CD8-positive, alpha-beta memory T cell (primary cell): ENCODE measurements at regions not wholly inside any gene's neighbourhood (a gene's known extent, or its start where the extent isn't known, plus 50 kb on each side); places are given as distances from the start of the nearest gene placed in this dataset.

Experiments used
- CTCF ChIA-PET: fragments of 350-600 bp; sonication (Branson Sonifier 250); formaldehyde crosslinking; loops from one replicate; lab custom pipeline; 2021; ENCODE audit warnings: antibody characterized with exemption; lab: Charles Lee
- POLR2A ChIA-PET: fragments of 350-600 bp; sonication (Branson Sonifier 250); formaldehyde crosslinking; loops from one replicate; lab custom pipeline; 2021; ENCODE audit warnings: antibody characterized with exemption; lab: Charles Lee
- DNase-seq, 5 donors: peaks; one replicate each; pipeline versions ENCODE4 v3.0.0 to v3.0.0-alpha.2; 2020 to 2022; ENCODE audit warnings: mixed read lengths in 1 of 5
- H3K27ac ChIP-seq: one replicate; pipeline ENCODE4 v1.7.0; 2013; ENCODE audit warnings: low read depth, mild to moderate bottlenecking, low read length, moderate library complexity
- H3K27me3 ChIP-seq: 2 replicates; pipeline ENCODE4 v1.7.0; 2013; ENCODE audit warnings: low read length, mild to moderate bottlenecking; ENCODE audit not compliant: insufficient read depth, poor library complexity, severe bottlenecking
- H3K36me3 ChIP-seq: 2 replicates; pipeline ENCODE4 v1.7.0; 2013; ENCODE audit warnings: mild to moderate bottlenecking, low read length, moderate library complexity; ENCODE audit not compliant: insufficient read depth
- H3K4me1 ChIP-seq: 2 replicates; pipeline ENCODE4 v1.7.0; 2013; ENCODE audit warnings: mild to moderate bottlenecking, low read length, moderate library complexity; ENCODE audit not compliant: insufficient read depth
- H3K4me3 ChIP-seq: 2 replicates; pipeline ENCODE4 v1.7.0; 2013; ENCODE audit warnings: mild to moderate bottlenecking, low read length
- H3K9me3 ChIP-seq: 2 replicates; pipeline ENCODE4 v1.7.0; 2013; ENCODE audit warnings: mild to moderate bottlenecking, low read length
- H3K27ac Mint-ChIP-seq, 8 donors: one replicate each; pipeline ENCODE4 v1.8.0; 2020 to 2021; ENCODE audit warnings: mixed read lengths in 8 of 8, mild to moderate bottlenecking in 6 of 8, inconsistent platforms in 3 of 8, moderate library complexity in 3 of 8
- H3K27me3 Mint-ChIP-seq, 2 donors: one replicate each; pipeline ENCODE4 v1.8.0; 2020 to 2021; ENCODE audit warnings: mixed read lengths in 2 of 2, mild to moderate bottlenecking in 1 of 2, moderate library complexity in 1 of 2
- H3K36me3 Mint-ChIP-seq, 3 donors: one replicate each; pipeline ENCODE4 v1.8.0; 2020 to 2021; ENCODE audit warnings: mixed read lengths in 3 of 3, inconsistent platforms in 1 of 3, mild to moderate bottlenecking in 1 of 3
- H3K4me1 Mint-ChIP-seq, 3 donors: one replicate each; pipeline ENCODE4 v1.8.0; 2020 to 2021; ENCODE audit warnings: mixed read lengths in 3 of 3, inconsistent platforms in 1 of 3, mild to moderate bottlenecking in 1 of 3
- H3K4me3 Mint-ChIP-seq, 7 donors: one replicate each; pipeline ENCODE4 v1.8.0; 2020 to 2021; ENCODE audit warnings: mixed read lengths in 7 of 7, mild to moderate bottlenecking in 6 of 7, moderate library complexity in 4 of 7, inconsistent platforms in 2 of 7
- H3K9me3 Mint-ChIP-seq, 5 donors: one replicate each; pipeline ENCODE4 v1.8.0; 2020 to 2022; ENCODE audit warnings: mixed read lengths in 5 of 5, mild to moderate bottlenecking in 3 of 5, moderate library complexity in 2 of 5, inconsistent platforms in 1 of 5

- Histone ChIP-seq H3K4me1 (no peaks in the 10 kb centered on the region), H3K27me3 (no peaks in the 10 kb centered on the region), H3K4me3 (no peak overlapping the region), H3K36me3 (no peaks in the 10 kb centered on the region), H3K27ac (no peak overlapping the region), H3K9me3 (no peaks in the 10 kb centered on the region)
- no peaks in the 10 kb centered on the region for H3K4me1 Mint-ChIP-seq
- ChIA-PET CTCF (no interaction called here), POLR2A (no interaction called here)
- H3K4me3 Mint-ChIP-seq, result no peak overlapping the region
- no peak for DNase-seq
- H3K27me3 Mint-ChIP-seq, result no peaks in the 10 kb centered on the region
- H3K9me3 Mint-ChIP-seq, result peaks cover 0 to 8% (median 2%) of the 10 kb centered on the region in 5 donors
- no peaks in the 10 kb centered on the region for H3K36me3 Mint-ChIP-seq
- no peak overlapping the region for H3K27ac Mint-ChIP-seq
Observed at GRCh38 chr4:35639929-35640328, 604.4 kb downstream of the ARAP2 start.

GRCh38 chr4:35643661-35644060 lies 600.7 kb downstream of the ARAP2 start:
- CTCF ChIA-PET, result no interaction called here
- H3K27me3 Mint-ChIP-seq, result no peaks in the 10 kb centered on the region
- POLR2A ChIA-PET, result no interaction called here
- no peak overlapping the region for H3K27ac Mint-ChIP-seq
- Histone ChIP-seq H3K4me3 (no peak overlapping the region), H3K36me3 (no peaks in the 10 kb centered on the region), H3K4me1 (no peaks in the 10 kb centered on the region), H3K9me3 (no peaks in the 10 kb centered on the region), H3K27ac (no peak overlapping the region), H3K27me3 (no peaks in the 10 kb centered on the region)
- no peak overlapping the region for H3K4me3 Mint-ChIP-seq
- peaks cover 0 to 1% (median 0%) of the 10 kb centered on the region in 3 donors for H3K36me3 Mint-ChIP-seq
- DNase-seq, result no peak
- H3K9me3 Mint-ChIP-seq, result no peaks in the 10 kb centered on the region
- H3K4me1 Mint-ChIP-seq, result no peaks in the 10 kb centered on the region

GRCh38 chr4:35644591-35644990 lies 599.7 kb downstream of the ARAP2 start:
- ChIA-PET CTCF (no interaction called here), POLR2A (no interaction called here)
- H3K27me3 ChIP-seq, result no peaks in the 10 kb centered on the region
- no peaks in the 10 kb centered on the region for H3K4me1 ChIP-seq
- no peak overlapping the region for H3K27ac ChIP-seq
- Mint-ChIP-seq H3K36me3 (peaks cover 0 to 1% (median 0%) of the 10 kb centered on the region in 3 donors), H3K27ac (no peak overlapping the region), H3K4me3 (no peak overlapping the region), H3K4me1 (no peaks in the 10 kb centered on the region), H3K27me3 (no peaks in the 10 kb centered on the region), H3K9me3 (no peaks in the 10 kb centered on the region)
- no peak overlapping the region for H3K4me3 ChIP-seq
- no peaks in the 10 kb centered on the region for H3K9me3 ChIP-seq
- DNase-seq, result no peak
- no peaks in the 10 kb centered on the region for H3K36me3 ChIP-seq

DNA sequence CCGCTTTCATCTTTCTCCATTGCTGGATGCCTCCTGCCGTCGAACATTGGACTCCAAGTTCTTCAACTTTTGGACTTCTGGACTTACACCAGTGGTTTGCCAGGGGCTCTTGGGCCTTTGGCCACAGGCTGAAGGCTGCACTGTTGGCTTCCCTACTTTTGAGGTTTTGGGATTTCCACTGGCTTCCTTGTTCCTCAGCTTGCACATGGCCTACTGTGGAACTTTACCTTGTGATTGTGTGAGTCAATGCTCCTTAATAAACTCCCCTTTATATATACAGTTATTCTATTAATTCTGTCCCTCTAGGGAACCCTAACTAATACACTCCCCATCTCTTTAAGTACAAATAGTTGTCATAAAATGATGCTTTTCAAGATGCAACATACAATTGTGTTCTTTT lies 595.3 kb downstream of the ARAP2 start:
- no peaks in the 10 kb centered on the region for H3K27me3 Mint-ChIP-seq
- Histone ChIP-seq H3K9me3 (no peaks in the 10 kb centered on the region), H3K4me3 (no peak overlapping the region), H3K36me3 (no peaks in the 10 kb centered on the region), H3K27me3 (no peaks in the 10 kb centered on the region), H3K27ac (no peak overlapping the region), H3K4me1 (no peaks in the 10 kb centered on the region)
- H3K36me3 Mint-ChIP-seq, result peaks cover 0 to 1% (median 0%) of the 10 kb centered on the region in 3 donors
- no peaks in the 10 kb centered on the region for H3K9me3 Mint-ChIP-seq
- no peak overlapping the region for H3K27ac Mint-ChIP-seq
- DNase-seq, result no peak
- POLR2A ChIA-PET, result no interaction called here
- H3K4me3 Mint-ChIP-seq, result no peak overlapping the region
- CTCF ChIA-PET, result no interaction called here
- no peaks in the 10 kb centered on the region for H3K4me1 Mint-ChIP-seq

DNA sequence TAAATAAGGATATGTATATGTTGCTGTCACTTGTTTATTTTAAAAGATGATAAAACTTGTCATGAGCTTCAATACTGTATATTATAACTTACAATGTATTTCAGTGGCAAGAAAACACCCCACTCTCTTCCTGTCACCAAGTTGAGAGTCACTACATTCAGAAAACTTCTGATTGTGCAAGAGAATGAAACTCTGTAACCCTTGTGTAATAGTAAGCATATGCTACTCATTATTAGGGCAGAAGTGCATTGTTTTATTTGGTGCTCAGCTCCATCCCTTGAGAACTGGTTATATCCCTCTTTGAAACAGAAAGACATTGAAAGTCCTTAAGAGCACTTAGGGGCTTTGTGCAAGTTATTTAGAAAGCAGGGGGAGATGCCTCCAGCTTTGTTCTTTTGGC lies 594.5 kb downstream of the ARAP2 start:
- POLR2A ChIA-PET, result no interaction called here

DNA sequence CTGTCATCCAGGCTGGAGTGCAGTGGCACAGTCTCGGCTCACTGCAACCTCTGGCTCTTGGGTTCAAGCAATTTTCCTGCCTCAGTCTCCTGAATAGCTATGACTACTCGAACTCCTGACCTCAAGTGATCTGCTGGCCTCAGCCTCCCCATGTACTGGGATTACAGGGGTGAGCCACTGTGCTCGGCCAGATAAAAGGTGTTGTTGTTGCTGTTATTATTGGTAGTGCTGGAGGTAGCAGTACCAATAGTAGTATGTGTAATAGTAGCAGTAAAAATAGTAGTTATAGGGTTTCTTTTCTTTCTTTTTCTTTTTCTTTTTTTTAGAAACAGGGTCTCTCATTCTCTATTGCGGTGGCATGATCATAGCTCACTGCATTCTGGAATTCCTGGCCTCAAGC lies 592.1 kb downstream of the ARAP2 start:
- no peaks in the 10 kb centered on the region for H3K27me3 ChIP-seq
- no peaks in the 10 kb centered on the region for H3K36me3 ChIP-seq
- H3K27ac ChIP-seq, result no peak overlapping the region
- H3K4me3 ChIP-seq, result no peak overlapping the region
- H3K36me3 Mint-ChIP-seq, result no peaks in the 10 kb centered on the region
- no peak overlapping the region for H3K27ac Mint-ChIP-seq
- no peaks in the 10 kb centered on the region for H3K9me3 ChIP-seq
- no peaks in the 10 kb centered on the region for H3K27me3 Mint-ChIP-seq
- no peaks in the 10 kb centered on the region for H3K4me1 Mint-ChIP-seq
- H3K4me1 ChIP-seq, result no peaks in the 10 kb centered on the region
- no peak overlapping the region for H3K4me3 Mint-ChIP-seq
- ChIA-PET POLR2A (no interaction called here), CTCF (no interaction called here)
- peaks cover 0 to 2% (median 0%) of the 10 kb centered on the region in 5 donors for H3K9me3 Mint-ChIP-seq
- DNase-seq, result no peak

More for the DNA sequence above, 594.5 kb downstream of the ARAP2 start:
- no peaks in the 10 kb centered on the region for H3K9me3 Mint-ChIP-seq
- no peak for DNase-seq
- Histone ChIP-seq H3K4me1 (no peaks in the 10 kb centered on the region), H3K4me3 (no peak overlapping the region), H3K27ac (no peak overlapping the region), H3K9me3 (no peaks in the 10 kb centered on the region), H3K27me3 (no peaks in the 10 kb centered on the region), H3K36me3 (no peaks in the 10 kb centered on the region)
- H3K27ac Mint-ChIP-seq, result no peak overlapping the region
- peaks cover 0 to 1% (median 0%) of the 10 kb centered on the region in 3 donors for H3K36me3 Mint-ChIP-seq
- CTCF ChIA-PET, result no interaction called here
- H3K27me3 Mint-ChIP-seq, result no peaks in the 10 kb centered on the region
- no peaks in the 10 kb centered on the region for H3K4me1 Mint-ChIP-seq
- no peak overlapping the region for H3K4me3 Mint-ChIP-seq

GRCh38 chr4:35653451-35653850 lies 590.9 kb downstream of the ARAP2 start:
- no peaks in the 10 kb centered on the region for H3K36me3 ChIP-seq
- no peaks in the 10 kb centered on the region for H3K4me1 Mint-ChIP-seq
- H3K4me1 ChIP-seq, result no peaks in the 10 kb centered on the region
- no peak overlapping the region for H3K27ac ChIP-seq
- H3K27ac Mint-ChIP-seq, result no peak overlapping the region
- no peaks in the 10 kb centered on the region for H3K36me3 Mint-ChIP-seq
- DNase-seq, result no peak
- no peak overlapping the region for H3K4me3 ChIP-seq
- peaks cover 0 to 2% (median 0%) of the 10 kb centered on the region in 5 donors for H3K9me3 Mint-ChIP-seq
- ChIA-PET POLR2A (no interaction called here), CTCF (no interaction called here)
- no peak overlapping the region for H3K4me3 Mint-ChIP-seq
- no peaks in the 10 kb centered on the region for H3K9me3 ChIP-seq
- no peaks in the 10 kb centered on the region for H3K27me3 ChIP-seq
- no peaks in the 10 kb centered on the region for H3K27me3 Mint-ChIP-seq

DNA sequence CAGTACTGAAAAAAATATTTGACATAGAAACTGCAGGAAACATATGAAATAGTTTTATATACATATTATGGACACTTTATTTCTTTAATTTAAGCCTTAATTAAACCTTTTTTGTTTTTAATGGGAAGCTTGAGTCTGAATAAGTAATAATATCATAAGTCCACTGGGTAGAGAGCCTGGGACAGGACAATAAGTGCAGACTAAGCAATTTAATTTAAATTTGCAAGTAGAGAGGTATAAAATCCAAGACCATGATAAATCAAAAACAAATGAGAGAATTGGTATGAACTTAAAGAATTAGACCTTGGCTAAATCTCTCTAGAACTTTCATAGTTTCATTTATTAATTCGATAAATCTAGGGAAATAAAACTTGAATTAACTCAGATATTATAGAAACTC lies 571.2 kb downstream of the ARAP2 start:
- no peak overlapping the region for H3K27ac ChIP-seq
- POLR2A ChIA-PET, result no interaction called here
- CTCF ChIA-PET, result no interaction called here
- no peaks in the 10 kb centered on the region for H3K9me3 ChIP-seq
- H3K36me3 ChIP-seq, result no peaks in the 10 kb centered on the region
- H3K27ac Mint-ChIP-seq, result no peak overlapping the region
- no peaks in the 10 kb centered on the region for H3K27me3 ChIP-seq
- H3K4me3 Mint-ChIP-seq, result no peak overlapping the region
- H3K4me3 ChIP-seq, result no peak overlapping the region
- H3K9me3 Mint-ChIP-seq, result peaks cover 0 to 2% (median 0%) of the 10 kb centered on the region in 5 donors
- no peaks in the 10 kb centered on the region for H3K4me1 Mint-ChIP-seq
- H3K27me3 Mint-ChIP-seq, result no peaks in the 10 kb centered on the region
- H3K36me3 Mint-ChIP-seq, result no peaks in the 10 kb centered on the region
- H3K4me1 ChIP-seq, result no peaks in the 10 kb centered on the region
- DNase-seq, result no peak

- ChIA-PET CTCF (interaction anchor here (1.0 kb wide), 1 partner anchor 9 kb away, joined by 3 read pairs; no protein-coding TSS in a partner anchor), POLR2A (no interaction called here)
- H3K27ac Mint-ChIP-seq, result no peak overlapping the region
Observed at GRCh38 chr4:35684755-35685154, 559.6 kb downstream of the ARAP2 start.

More at GRCh38 chr4:35684755-35685154, 559.6 kb downstream of the ARAP2 start:
- Histone ChIP-seq H3K27me3 (no peaks in the 10 kb centered on the region), H3K27ac (no peak overlapping the region), H3K4me3 (no peak overlapping the region), H3K9me3 (no peaks in the 10 kb centered on the region), H3K4me1 (no peaks in the 10 kb centered on the region), H3K36me3 (no peaks in the 10 kb centered on the region)
- Mint-ChIP-seq H3K4me1 (no peaks in the 10 kb centered on the region), H3K27me3 (peaks cover 0 to 2% of the 10 kb centered on the region in 2 donors), H3K36me3 (no peaks in the 10 kb centered on the region), H3K4me3 (no peak overlapping the region), H3K9me3 (peaks cover 0 to 4% (median 0%) of the 10 kb centered on the region in 5 donors)
- no peak for DNase-seq
